Stimulated activated naive CD8-positive, alpha-beta T cell treated with anti-CD3 and anti-CD28 coated beads, Interleukin-15, Interleukin-2, amounts not matched to agents 100 U/mL and 50 U/mL, for 24 hours (primary cell): ENCODE measurements at regions not wholly inside any gene's neighbourhood (a gene's known extent, or its start where the extent isn't known, plus 50 kb on each side); places are given as distances from the start of the nearest gene placed in this dataset.

Experiments
- ATAC-seq: fragments of 150-1000 bp; cut with Tn5 transposase; one replicate; pipeline ENCODE4 v1.10.0; 2021
- DNase-seq: peaks from one replicate; pipeline ENCODE4 v3.0.0; 2021

DNA sequence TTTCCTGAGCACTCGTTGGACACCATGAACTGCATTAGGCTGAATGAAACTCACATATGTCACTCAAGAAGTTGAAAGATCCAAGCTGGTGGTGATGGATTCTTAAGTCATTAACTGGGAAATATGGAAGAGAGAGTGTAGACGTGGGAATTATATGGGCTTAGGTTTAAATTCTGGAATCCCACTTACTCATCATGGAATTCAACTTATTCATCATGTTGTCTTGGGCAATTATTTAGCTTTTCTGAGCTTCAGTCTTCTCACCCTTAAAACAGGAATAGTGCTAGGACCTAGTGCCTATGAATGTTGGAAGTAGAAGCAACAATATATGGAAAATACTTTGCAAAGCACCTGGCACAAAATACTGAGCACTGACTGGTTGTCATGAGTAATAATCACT lies 292.4 kb upstream of the TBX3 start:
- DNase-seq: no peak

DNA sequence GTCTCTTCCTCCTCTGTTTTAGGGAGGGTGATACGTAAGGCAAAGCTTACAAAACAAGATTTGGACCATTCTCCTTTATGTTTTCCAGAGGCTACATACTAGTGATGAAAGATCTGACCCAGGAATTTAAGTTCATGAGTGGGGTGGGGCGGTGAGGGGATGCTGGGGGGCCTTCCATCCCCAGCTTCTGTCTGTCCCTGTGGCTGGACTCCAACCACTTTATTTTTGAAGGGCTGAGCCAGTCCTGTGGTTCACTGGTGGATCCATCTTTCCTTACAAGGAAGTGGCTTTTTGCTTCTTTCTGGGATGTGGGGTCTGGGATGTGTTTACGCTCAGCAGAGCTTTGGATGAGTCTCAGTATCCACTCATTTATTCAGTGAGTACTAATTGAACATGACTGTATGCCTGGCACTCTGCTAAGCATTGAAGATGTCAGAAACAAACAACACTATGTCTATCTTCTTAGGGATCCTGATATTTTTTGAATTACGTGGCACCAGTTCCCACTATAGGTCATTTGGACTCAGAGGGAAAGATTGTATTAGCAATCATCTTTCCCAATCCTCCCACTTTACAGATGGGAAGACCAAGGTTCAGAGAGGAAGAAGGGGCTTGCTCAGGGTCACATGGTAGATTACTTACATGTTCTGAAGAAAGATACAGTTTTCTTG lies 291.8 kb upstream of the TBX3 start:
- no peak for DNase-seq
- ATAC-seq: no peak

More for the DNA sequence above, 292.4 kb upstream of the TBX3 start:
- no peak for ATAC-seq

DNA sequence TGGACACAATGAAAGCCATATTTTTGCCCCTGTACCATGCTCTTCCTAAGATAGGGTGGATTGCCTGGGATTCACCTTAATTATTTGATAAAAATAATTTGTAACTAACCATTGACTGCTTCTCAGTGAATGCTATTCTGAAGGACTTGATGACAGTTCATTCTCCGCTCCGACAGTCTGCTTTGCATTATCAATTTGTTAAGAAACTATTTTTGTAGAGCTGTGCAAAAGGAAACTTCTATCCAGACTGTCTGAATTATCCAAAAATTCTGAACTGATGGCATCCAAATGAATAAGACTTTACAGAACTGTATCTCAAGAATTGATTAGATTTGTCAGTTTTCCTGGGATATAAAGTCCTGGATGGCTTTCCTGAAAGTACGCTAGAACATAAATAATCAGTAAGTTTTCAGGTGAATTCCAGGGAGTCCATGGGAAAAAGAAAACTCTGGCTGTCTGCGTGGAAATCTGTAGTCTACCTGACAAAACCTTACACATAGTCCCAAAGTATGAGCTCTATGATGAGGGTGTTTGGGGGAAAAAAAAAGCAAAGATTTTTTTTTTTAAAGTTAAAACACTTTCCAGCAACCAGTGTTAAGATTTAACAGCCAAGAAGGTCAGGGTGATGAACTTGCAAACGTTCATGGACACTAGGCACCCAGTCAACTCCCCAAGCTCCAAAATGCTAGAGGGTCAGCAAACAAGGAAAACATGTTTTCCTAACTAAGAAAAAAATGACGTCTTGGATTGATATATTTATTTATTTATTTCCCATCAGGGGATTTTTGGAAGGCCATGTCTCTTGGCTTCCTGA lies 291.1 kb upstream of the TBX3 start:
- DNase-seq (no peak), ATAC-seq (no peak)

- no peak for DNase-seq
- ATAC-seq: no peak
These were observed 290.4 kb upstream of the TBX3 start for GRCh38 chr12:114974333-114974732.

DNA sequence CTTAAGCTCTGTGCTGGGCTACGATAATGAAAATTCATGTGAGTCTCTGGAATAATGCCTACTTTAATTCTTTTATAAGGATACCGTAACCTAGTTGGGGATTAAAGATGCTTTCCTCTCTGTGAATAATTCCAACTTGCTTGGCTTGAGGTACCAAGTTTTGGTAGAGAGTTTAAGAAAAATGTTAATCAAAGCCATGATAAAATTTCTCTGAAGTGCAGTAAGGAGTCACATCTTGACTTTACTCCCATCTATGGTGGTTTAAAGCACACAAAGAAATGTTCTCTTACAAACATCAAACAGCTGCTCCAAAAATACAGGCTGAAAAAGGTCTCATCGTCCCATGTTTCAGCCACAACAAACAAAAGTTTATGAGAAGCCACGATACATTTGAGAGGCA lies 284.8 kb upstream of the TBX3 start:
- no peak for DNase-seq
- ATAC-seq: no peak

GRCh38 chr12:114967151-114967550 lies 283.2 kb upstream of the TBX3 start:
- DNase-seq: no peak
- ATAC-seq: no peak

DNA sequence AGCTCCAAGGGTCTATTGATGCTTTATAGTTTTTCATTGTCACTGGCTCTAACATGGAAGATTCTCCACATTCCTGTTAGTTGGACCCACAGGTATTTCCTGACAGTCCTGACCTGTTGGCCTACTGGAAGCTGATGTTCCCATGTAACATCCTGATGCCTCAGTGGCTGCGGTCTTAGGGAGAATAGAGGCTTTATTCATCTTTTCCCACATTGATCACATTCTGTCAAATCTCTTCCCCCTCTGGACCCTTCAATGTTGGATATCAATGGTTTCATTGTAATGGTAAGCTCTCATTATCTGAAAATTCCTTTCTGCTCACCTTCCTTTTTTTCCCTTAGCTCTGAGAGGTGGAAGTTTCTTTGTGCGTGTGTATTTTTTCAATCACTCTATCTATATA lies 280.9 kb upstream of the TBX3 start:
- ATAC-seq: no peak
- no peak for DNase-seq

- DNase-seq: no peak
- no peak for ATAC-seq
These were observed 279.9 kb upstream of the TBX3 start for GRCh38 chr12:114963846-114964245.

DNA sequence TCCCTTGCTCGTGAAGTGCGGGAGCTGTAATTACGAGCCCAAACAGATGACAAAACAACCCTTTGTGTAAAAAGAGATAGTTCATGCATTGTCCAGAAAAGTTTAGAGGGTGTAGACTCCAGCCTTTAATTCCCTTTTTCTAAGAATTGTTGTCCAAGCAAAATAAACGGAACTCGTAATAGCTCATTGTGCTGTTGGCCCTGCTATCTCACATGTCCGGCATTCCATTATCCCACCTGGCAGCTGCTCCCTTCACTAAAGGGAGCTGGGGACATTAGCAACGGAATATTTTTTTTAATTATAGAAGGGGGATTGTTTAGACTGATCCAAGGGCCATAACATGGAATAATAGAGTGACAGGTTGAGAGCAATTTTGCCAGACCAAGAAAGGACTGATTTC lies 277.5 kb upstream of the TBX3 start:
- ATAC-seq (no peak), DNase-seq (no peak)

DNA sequence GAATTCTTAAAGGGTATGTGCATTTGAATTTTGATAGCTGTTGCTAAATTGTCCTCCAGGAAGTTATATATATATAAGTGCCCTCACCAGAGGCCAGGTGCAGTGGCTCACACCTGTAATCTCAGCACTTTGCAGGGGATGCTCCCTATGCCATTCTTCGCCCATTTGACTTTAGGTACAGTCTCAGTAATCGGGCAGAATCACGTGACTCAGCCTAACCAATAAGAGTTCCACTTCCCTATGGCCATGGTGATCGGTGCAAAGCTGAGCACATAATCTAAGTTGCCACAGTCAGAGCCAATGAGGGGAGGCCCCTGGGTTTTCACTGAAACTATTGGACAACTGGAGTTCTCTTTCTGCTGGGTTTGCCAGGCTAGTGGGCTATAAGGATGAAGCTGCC lies 274.6 kb upstream of the TBX3 start:
- DNase-seq: no peak
- no peak for ATAC-seq

DNA sequence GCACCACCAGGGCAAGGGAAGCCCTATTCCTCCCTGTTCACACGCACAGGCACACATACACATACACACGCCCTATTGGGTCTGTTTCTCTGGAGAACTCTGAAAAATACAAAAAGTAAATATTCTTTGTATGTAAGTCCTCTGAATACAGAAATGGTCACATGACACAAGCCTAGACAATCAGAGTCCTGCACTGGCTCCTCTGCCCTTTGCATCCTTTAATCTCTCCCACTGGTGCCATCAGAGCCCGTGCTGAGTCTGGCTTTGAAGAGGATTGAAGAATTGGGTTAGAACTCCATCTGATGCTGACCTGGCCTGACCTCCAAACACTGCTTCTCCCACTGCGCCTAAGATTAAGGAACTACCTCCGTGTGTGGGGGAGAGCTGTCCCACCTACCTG lies 273.2 kb upstream of the TBX3 start:
- ATAC-seq (no peak), DNase-seq (no peak)

DNA sequence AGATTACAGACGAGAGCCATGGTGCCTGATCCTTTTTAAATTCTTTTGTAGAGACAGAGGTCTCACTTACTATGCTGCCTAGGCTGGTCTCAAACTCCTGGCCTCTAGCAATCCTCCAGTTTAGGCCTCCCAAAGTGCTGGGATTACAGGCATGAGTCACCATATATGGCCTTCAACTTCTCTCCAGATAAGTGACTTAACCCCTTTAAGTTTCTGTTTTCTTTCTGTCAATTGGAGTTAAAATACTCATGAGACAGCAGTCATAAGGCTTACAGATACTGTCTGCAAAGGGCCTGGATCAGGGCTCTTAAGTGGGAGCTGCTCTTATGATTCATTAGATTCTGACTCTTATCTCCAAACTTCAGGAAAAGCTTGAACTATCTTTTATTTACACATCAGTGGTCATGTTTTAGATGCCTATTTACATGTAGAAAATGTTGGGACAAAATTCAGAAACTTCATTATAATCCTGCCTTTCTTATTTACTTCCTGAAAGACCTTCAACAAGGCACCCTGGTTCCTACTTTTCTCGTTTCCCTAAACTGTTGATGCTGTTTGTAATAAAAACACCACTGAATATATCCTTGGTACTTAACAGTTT lies 271.5 kb upstream of the TBX3 start:
- no peak for ATAC-seq
- DNase-seq: no peak

GRCh38 chr12:114954511-114955055 lies 270.6 kb upstream of the TBX3 start:
- DNase-seq: no peak
- no peak for ATAC-seq

DNA sequence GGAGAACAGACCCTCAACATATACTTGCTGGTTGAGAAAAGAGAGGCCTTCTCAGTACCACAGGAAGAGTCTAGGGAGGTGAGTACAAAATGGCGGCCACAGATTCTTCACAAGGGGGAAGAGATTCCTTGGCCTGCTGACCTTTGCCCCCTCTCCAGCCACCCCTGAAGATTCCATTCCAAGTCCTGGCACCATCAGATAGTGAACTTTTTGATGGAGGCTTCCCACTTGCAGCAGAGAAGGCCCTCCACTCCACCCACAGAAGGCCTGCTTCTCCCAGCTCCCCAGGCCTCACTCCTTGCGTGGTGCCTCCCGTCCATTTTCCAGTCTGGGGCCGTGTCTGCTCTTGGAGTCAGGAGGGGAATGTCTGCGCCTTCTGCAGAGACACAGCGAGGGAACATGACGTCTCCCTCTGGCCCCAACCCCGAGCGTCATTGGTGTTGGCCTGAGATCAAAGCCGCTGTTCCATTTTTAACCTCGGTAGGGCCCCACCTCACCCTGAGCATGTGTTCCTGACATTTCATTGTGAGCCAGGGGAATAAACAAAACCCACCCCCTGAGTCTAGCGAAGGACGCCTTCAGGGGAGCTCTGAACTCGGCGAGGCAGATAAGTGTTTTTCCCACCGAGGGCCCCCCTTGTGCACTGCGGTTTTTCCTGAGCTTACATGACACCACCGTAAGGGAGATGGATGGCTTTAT lies 268.7 kb upstream of the TBX3 start:
- ATAC-seq: no peak
- DNase-seq: no peak

DNA sequence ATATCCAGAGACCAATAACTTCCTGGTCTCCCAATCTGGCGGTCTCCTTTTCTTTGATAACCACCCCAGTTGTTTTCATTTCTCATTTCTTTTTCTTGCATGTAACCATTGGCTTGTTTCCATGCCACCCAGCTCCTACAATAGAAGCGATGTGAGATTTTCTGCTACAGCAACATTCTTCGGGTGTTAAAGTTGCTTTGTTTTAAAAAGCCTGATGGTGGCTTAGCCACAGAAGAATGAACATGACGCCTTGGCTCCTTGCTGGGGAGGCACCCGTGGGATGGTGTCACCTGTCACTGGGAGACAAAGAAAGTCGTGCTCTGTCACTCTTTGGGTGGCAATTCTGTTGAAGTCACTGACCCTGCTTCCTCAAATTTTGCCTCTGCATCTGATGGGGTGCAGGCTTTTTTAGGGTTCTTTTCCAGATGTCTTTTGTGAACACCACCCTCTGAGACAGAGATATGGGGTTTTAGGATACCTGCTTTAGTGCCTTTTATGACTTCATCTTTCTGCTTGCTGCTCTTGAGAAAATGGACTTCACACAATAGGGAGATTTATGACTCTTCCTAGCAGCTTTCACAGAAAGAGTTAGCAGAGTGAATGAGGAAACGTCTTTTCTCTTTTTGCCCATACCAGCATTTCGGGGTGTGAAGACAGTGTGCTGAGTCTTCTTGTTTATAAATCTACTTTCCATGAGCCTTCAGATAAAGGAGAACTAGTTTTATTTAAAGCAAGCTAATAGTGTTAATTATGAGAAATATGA lies 265.3 kb upstream of the TBX3 start:
- ATAC-seq: no peak

DNA sequence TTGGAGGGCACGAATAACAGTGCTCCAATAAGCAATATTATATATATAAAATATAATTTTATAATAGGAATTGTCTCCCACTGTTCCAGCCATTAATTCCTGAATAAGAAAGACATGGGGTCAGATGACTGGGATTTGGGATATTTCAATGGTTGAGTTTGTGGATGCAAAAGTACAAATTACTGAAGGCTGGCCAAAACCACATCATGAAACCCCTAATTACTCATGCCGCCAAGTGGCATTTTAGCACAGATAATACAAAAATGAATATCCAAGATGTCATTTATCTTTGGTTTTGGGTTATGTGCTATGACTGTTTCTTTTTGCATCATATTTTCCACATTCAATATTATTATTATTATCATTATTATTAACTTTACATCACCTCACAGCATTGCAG lies 261.4 kb upstream of the TBX3 start:
- DNase-seq (no peak), ATAC-seq (no peak)

More for the DNA sequence above, 265.3 kb upstream of the TBX3 start:
- DNase-seq: no peak

DNA sequence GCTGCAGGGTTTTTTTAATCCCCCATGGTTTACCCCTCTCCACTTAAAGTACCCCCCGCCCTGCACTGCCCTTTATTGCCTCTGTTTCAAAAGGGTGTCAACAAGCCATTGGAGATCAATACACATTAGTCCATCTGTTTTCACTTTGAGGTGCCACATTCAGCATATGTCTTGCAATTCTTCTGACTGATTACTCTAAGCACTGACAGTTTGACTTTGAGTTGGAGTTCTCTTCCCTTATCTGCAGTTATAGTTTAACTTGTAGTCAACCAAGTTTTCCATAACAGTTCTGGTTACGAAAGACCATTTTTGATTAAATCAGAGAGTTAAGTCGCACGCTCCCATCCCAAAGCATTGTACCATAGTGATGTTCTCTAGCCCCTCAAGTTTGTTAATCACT lies 260.8 kb upstream of the TBX3 start:
- ATAC-seq (no peak), DNase-seq (no peak)

GRCh38 chr12:114943601-114944000 lies 259.6 kb upstream of the TBX3 start:
- ATAC-seq: no peak
- DNase-seq: no peak

- ATAC-seq (no peak), DNase-seq (no peak)
These were observed 254.7 kb upstream of the TBX3 start for GRCh38 chr12:114938487-114939210.

DNA sequence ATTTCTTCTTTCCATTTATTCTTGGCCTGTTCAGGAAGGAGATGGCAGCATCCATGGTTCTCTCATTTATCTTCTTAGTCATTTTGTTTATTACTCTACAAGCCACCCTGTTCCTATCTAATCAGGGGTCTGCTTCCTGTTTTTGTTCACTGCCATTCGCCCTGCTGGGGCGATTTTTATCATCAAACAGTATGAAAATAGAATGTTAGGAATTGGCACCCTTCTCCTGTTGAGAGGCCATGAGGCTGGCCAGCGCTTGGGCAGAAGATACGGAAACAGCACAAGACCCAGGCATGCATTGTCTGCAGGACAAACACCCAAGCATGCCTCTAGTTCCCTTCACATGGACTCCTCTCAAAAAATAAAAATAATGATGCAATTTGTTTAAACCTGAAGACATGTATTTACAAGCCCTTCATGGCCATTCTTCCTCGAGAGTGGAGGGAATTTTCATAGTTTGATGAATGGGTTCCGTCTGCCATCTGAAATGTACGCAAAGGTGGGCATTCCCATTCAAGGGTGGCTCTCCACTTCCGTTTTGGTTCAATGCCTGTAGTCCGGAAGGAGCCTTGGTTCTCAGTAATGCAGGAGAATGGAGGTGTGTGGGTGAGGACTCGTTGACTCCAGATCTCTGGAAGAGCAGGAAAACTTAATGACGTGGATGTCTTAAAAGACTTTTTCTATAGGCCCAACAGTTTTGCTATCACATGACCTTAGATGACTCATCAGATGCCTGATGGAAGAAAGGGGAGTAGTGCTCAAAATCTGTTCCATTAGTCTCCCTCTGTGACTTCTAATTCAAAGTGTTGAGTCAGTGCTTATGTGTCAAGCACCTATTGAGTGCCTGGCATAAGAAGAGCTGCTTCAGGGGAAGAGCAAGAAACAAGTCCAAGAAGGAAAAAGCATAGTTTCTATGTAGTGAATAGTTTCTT lies 252.4 kb upstream of the TBX3 start:
- ATAC-seq (no peak), DNase-seq (no peak)
